H9 (cell line): ENCODE measurements at regions not wholly inside any gene's neighbourhood (a gene's known extent, or its start where the extent isn't known, plus 50 kb on each side); places are given as distances from the start of the nearest gene placed in this dataset.

Source experiments
- DNase-seq: peaks from one replicate; pipeline ENCODE4 v3.0.0-alpha.2; 2017
- H2AFZ ChIP-seq: one replicate; pipeline ENCODE4 v1.6.1; 2013; ENCODE audit warnings: mild to moderate bottlenecking, low read length, control low read depth, moderate library complexity
- H2AK5ac ChIP-seq: 2 replicates; pipeline ENCODE4 v1.6.1; 2013; ENCODE audit warnings: low read length, control low read depth, mixed read lengths; ENCODE audit not compliant: insufficient read length
- H2BK120ac ChIP-seq: one replicate; pipeline ENCODE4 v1.6.1; 2013; ENCODE audit warnings: low read depth, mild to moderate bottlenecking, low read length, control low read depth, inconsistent platforms; ENCODE audit not compliant: poor library complexity, severe bottlenecking
- H2BK12ac ChIP-seq: 2 replicates; pipeline ENCODE4 v1.6.1; 2013; ENCODE audit warnings: low read length, control low read depth, mixed read lengths, low read depth; ENCODE audit not compliant: insufficient read length
- H2BK15ac ChIP-seq: 2 replicates; pipeline ENCODE4 v1.6.1; 2013; ENCODE audit warnings: low read depth, low read length, control low read depth
- H2BK20ac ChIP-seq: one replicate; pipeline ENCODE4 v1.6.1; 2013; ENCODE audit warnings: low read depth, mild to moderate bottlenecking, low read length, control low read depth, inconsistent platforms; ENCODE audit not compliant: poor library complexity, severe bottlenecking
- H2BK5ac ChIP-seq: 2 replicates; pipeline ENCODE4 v1.6.1; 2013; ENCODE audit warnings: low read length, control low read depth, mixed read lengths; ENCODE audit not compliant: insufficient read length
- H3K14ac ChIP-seq: 2 replicates; pipeline ENCODE4 v1.6.1; 2013; ENCODE audit warnings: low read length, control low read depth; ENCODE audit not compliant: insufficient read depth
- H3K18ac ChIP-seq: 2 replicates; pipeline ENCODE4 v1.6.1; 2013; ENCODE audit warnings: low read depth, mild to moderate bottlenecking, mixed read lengths, low read length, control low read depth; ENCODE audit not compliant: insufficient read length
- H3K23ac ChIP-seq: 2 replicates; pipeline ENCODE4 v1.6.1; 2013; ENCODE audit warnings: low read length, control low read depth, mixed read lengths, low read depth; ENCODE audit not compliant: insufficient read length
- H3K23me2 ChIP-seq: 2 replicates; pipeline ENCODE4 v1.6.1; 2013; ENCODE audit warnings: low read depth, mild to moderate bottlenecking, mixed read lengths, low read length, control low read depth; ENCODE audit not compliant: insufficient read length, poor library complexity, severe bottlenecking
- H3K27ac ChIP-seq: 2 replicates; pipeline ENCODE4 v1.5.1; 2013; ENCODE audit warnings: low read length, control low read depth, mixed read lengths, low read depth; ENCODE audit not compliant: insufficient read length
- H3K27me3 ChIP-seq: 2 replicates; pipeline ENCODE4 v1.6.1; 2013; ENCODE audit warnings: low read length, control low read depth, inconsistent platforms; ENCODE audit not compliant: insufficient read depth
- H3K4ac ChIP-seq: 2 replicates; pipeline ENCODE4 v1.6.1; 2013; ENCODE audit warnings: low read depth, mild to moderate bottlenecking, control low read depth, inconsistent platforms, low read length, moderate library complexity
- H3K4me1 ChIP-seq: 2 replicates; pipeline ENCODE4 v1.6.1; 2013; ENCODE audit warnings: low read length, control low read depth, inconsistent platforms; ENCODE audit not compliant: insufficient read depth
- H3K4me2 ChIP-seq: 2 replicates; pipeline ENCODE4 v1.6.1; 2013; ENCODE audit warnings: low read length, control low read depth, mixed read lengths; ENCODE audit not compliant: insufficient read length, insufficient read depth
- H3K56ac ChIP-seq: 2 replicates; pipeline ENCODE4 v1.6.1; 2013; ENCODE audit warnings: low read depth, mild to moderate bottlenecking, mixed read lengths, low read length, control low read depth; ENCODE audit not compliant: insufficient read length
- H3K79me1 ChIP-seq: 2 replicates; pipeline ENCODE4 v1.6.1; 2013; ENCODE audit warnings: low read depth, mild to moderate bottlenecking, moderate library complexity, low read length, control low read depth, inconsistent platforms; ENCODE audit not compliant: insufficient read depth, poor library complexity, severe bottlenecking
- H3K79me2 ChIP-seq: 2 replicates; pipeline ENCODE4 v1.6.1; 2013; ENCODE audit warnings: low read length, control low read depth, inconsistent platforms; ENCODE audit not compliant: insufficient read depth
- H3K9ac ChIP-seq: 2 replicates; pipeline ENCODE4 v1.6.1; 2013; ENCODE audit warnings: low read length, control low read depth, mixed read lengths; ENCODE audit not compliant: insufficient read length; ENCODE audit errors: extremely low read depth
- H3K9me3 ChIP-seq: one replicate; pipeline ENCODE4 v1.6.1; 2013; ENCODE audit warnings: low read depth, low read length, inconsistent platforms; ENCODE audit not compliant: control insufficient read depth
- H3T11ph ChIP-seq: one replicate; pipeline ENCODE4 v1.6.1; 2013; ENCODE audit warnings: mild to moderate bottlenecking, low read length, control low read depth, inconsistent platforms
- H4K20me1 ChIP-seq: one replicate; pipeline ENCODE4 v1.6.1; 2013; ENCODE audit not compliant: control insufficient read depth, insufficient read length, insufficient read depth
- H4K5ac ChIP-seq: 2 replicates; pipeline ENCODE4 v1.6.1; 2013; ENCODE audit warnings: low read depth, mild to moderate bottlenecking, mixed read lengths, low read length, control low read depth; ENCODE audit not compliant: insufficient read length
- H4K8ac ChIP-seq: replicated peaks from 2 replicates; pipeline ENCODE4 v1.6.1; 2013; ENCODE audit warnings: low read length, control low read depth, mixed read lengths, low read depth; ENCODE audit not compliant: insufficient read length
- H4K91ac ChIP-seq: 2 replicates; pipeline ENCODE4 v1.6.1; 2013; ENCODE audit warnings: low read depth, mild to moderate bottlenecking, moderate library complexity, mixed read lengths, low read length, control low read depth; ENCODE audit not compliant: insufficient read length
- H3K27ac Mint-ChIP-seq, 3 experiments: 2 replicates in 2 of 3; 3 replicates in 1 of 3; pipeline ENCODE4 v1.8.0; 2020 to 2021; ENCODE audit warnings: mixed read lengths in 3 of 3, mild to moderate bottlenecking in 1 of 3, moderate library complexity in 1 of 3
- H3K27me3 Mint-ChIP-seq: 2 replicates; pipeline ENCODE4 v1.8.0; 2021; ENCODE audit warnings: low read depth, mild to moderate bottlenecking, moderate library complexity, mixed read lengths
- H3K36me3 Mint-ChIP-seq, 3 experiments: 2 replicates in 2 of 3; 3 replicates in 1 of 3; pipeline ENCODE4 v1.8.0; 2020 to 2021; ENCODE audit warnings: low read depth in 3 of 3, mixed read lengths in 3 of 3; ENCODE audit not compliant: insufficient read depth in 1 of 3
- H3K4me1 Mint-ChIP-seq, 2 experiments: 2 replicates each; pipeline ENCODE4 v1.8.0; 2020; ENCODE audit warnings: mixed read lengths in 2 of 2
- H3K4me3 Mint-ChIP-seq, 2 experiments: 2 replicates in 1 of 2; 3 replicates in 1 of 2; pipeline ENCODE4 v1.8.0; 2020 to 2021; ENCODE audit warnings: mild to moderate bottlenecking in 2 of 2, mixed read lengths in 2 of 2, moderate library complexity in 1 of 2
- H3K9me3 Mint-ChIP-seq, 2 experiments: 2 replicates in 1 of 2; 3 replicates in 1 of 2; pipeline ENCODE4 v1.8.0; 2020; ENCODE audit warnings: mild to moderate bottlenecking in 2 of 2, mixed read lengths in 2 of 2, moderate library complexity in 1 of 2
- CTCF ChIP-seq: fragments of 200-600 bp; sonication (generic); conservative IDR thresholded peaks from 3 replicates; pipeline ENCODE4 v1.8.0; 2021; ENCODE audit warnings: antibody characterized with exemption, mild to moderate bottlenecking
- WGBS: extraction: QIAGEN DNeasy Blood & Tissue Kit; methylation state at CpG from one replicate; pipeline ENCODE4 v1.1.7; 2013; ENCODE audit warnings: missing lambda C conversion rate, low lambda C conversion rate, mixed read lengths; ENCODE audit not compliant: insufficient read length; ENCODE audit errors: extremely low coverage; 5-methylcytosine and 5-hydroxymethylcytosine counted together

- no peak overlapping the region for H4K91ac ChIP-seq
- peaks cover 0 to 29% (median 27%) of the 10 kb centered on the region in 3 experiments; a peak in 5 of 7 replicates for H3K36me3 Mint-ChIP-seq
- H3K23ac ChIP-seq: no peak overlapping the region
- no peak overlapping the region for H3T11ph ChIP-seq
- H2BK15ac ChIP-seq: no peak overlapping the region
- H3K79me2 ChIP-seq: no peaks in the 10 kb centered on the region
- H2BK20ac ChIP-seq: no peak overlapping the region
- H4K8ac ChIP-seq: no peak overlapping the region
- H3K27ac ChIP-seq: no peak overlapping the region
- no peak overlapping the region for H3K14ac ChIP-seq
- H2AK5ac ChIP-seq: no peak overlapping the region
- H3K9ac ChIP-seq: no peak overlapping the region
- no peak overlapping the region for H3K18ac ChIP-seq
- H3K4me1 Mint-ChIP-seq: peaks cover 43 to 50% of the 10 kb centered on the region in 2 experiments
- no peaks in the 10 kb centered on the region for H3K9me3 ChIP-seq
- no peak overlapping the region for H2BK120ac ChIP-seq
- H4K20me1 ChIP-seq: no peaks in the 10 kb centered on the region
- no peaks in the 10 kb centered on the region for H3K79me1 ChIP-seq
- H2AFZ ChIP-seq: no peak overlapping the region
- H3K9me3 Mint-ChIP-seq: peaks cover 19 to 31% of the 10 kb centered on the region in 2 experiments
- H3K56ac ChIP-seq: no peak overlapping the region
- H3K27ac Mint-ChIP-seq: peak overlapping the region; percentile 38 to 53 (median 49); a peak in 4 of 7 replicates
- no peaks in the 10 kb centered on the region for H3K27me3 ChIP-seq
- TF ChIP-seq CTCF: no peak
- no peak overlapping the region for H3K4me2 ChIP-seq
- H3K4me1 ChIP-seq: 0 out of 2 replicates have a peak, but pooled peaks cover 3% of the 10 kb centered on the region
- H4K5ac ChIP-seq: no peak overlapping the region
- no peak overlapping the region for H2BK5ac ChIP-seq
- peaks cover 18% of the 10 kb centered on the region for H3K27me3 Mint-ChIP-seq
- H3K4ac ChIP-seq: no peak overlapping the region; the same call in 1 of the 2 replicates
- no peaks in the 10 kb centered on the region for H3K23me2 ChIP-seq
- H3K4me3 Mint-ChIP-seq: no peak overlapping the region
- WGBS: no CpG with 5 or more reads among the region's 8 CpGs
- no peak overlapping the region for H2BK12ac ChIP-seq
- peak; percentile 67 for DNase-seq
Measured at GRCh38 chr6:156654919-156655918, 122.0 kb upstream of the ARID1B start.
